KG1 (cell line): ENCODE measurements at regions not wholly inside any gene's neighbourhood (a gene's known extent, or its start where the extent isn't known, plus 50 kb on each side); places are given as distances from the start of the nearest gene placed in this dataset.

ENCODE experiments used
- DNase-seq: peaks from one replicate; lab custom pipeline; 2025; lab: John Stamatoyannopoulos, UW

- no peak for DNase-seq
These were observed 349.0 kb downstream of the BRINP1 start for GRCh38 chr9:119020284-119020683.

- DNase-seq = no peak
These were observed 348.4 kb downstream of the BRINP1 start for GRCh38 chr9:119020730-119021333.

- no peak for DNase-seq
These were observed 343.1 kb downstream of the BRINP1 start for GRCh38 chr9:119026120-119026519.

- no peak for DNase-seq
These were observed 341.1 kb downstream of the BRINP1 start for GRCh38 chr9:119027901-119028699.

GRCh38 chr9:119029886-119030285 lies 339.3 kb downstream of the BRINP1 start:
- DNase-seq = no peak

GRCh38 chr9:119033596-119033995 lies 335.6 kb downstream of the BRINP1 start:
- DNase-seq = no peak

- DNase-seq = no peak
These were observed 332.3 kb downstream of the BRINP1 start for GRCh38 chr9:119036969-119037368.

- DNase-seq = no peak
These were observed 325.2 kb downstream of the BRINP1 start for GRCh38 chr9:119043996-119044395.

- DNase-seq = no peak
These were observed 324.4 kb downstream of the BRINP1 start for GRCh38 chr9:119044806-119045205.

- no peak for DNase-seq
These were observed 321.5 kb downstream of the BRINP1 start for GRCh38 chr9:119047513-119048307.

GRCh38 chr9:119050281-119050680 lies 319.0 kb downstream of the BRINP1 start:
- DNase-seq = no peak

- DNase-seq = no peak
These were observed 316.8 kb downstream of the BRINP1 start for GRCh38 chr9:119052339-119053030.

- DNase-seq = no peak
These were observed 316.2 kb downstream of the BRINP1 start for GRCh38 chr9:119053070-119053469.

- no peak for DNase-seq
These were observed 308.4 kb downstream of the BRINP1 start for GRCh38 chr9:119060629-119061385.

- DNase-seq = no peak
These were observed 297.6 kb downstream of the BRINP1 start for GRCh38 chr9:119071636-119072035.

- no peak for DNase-seq
These were observed 295.2 kb downstream of the BRINP1 start for GRCh38 chr9:119074017-119074416.

- no peak for DNase-seq
These were observed 291.2 kb downstream of the BRINP1 start for GRCh38 chr9:119078015-119078414.

- DNase-seq = no peak
These were observed 285.6 kb downstream of the BRINP1 start for GRCh38 chr9:119083673-119084072.

GRCh38 chr9:119086590-119086989 lies 282.6 kb downstream of the BRINP1 start:
- no peak for DNase-seq

- no peak for DNase-seq
These were observed 281.2 kb downstream of the BRINP1 start for GRCh38 chr9:119088002-119088547.

- DNase-seq = no peak
These were observed 278.2 kb downstream of the BRINP1 start for GRCh38 chr9:119091074-119091473.
